Neural cell (in vitro differentiated cells): ENCODE measurements at regions not wholly inside any gene's neighbourhood (a gene's known extent, or its start where the extent isn't known, plus 50 kb on each side); places are given as distances from the start of the nearest gene placed in this dataset.

Experiments
- CTCF ChIP-seq: fragments of 450-650 bp; IDR thresholded peaks from 2 replicates; pipeline ENCODE4 v1.5.1; 2014; ENCODE audit warnings: antibody characterized with exemption, mild to moderate bottlenecking, moderate library complexity; ENCODE audit not compliant: poor library complexity, severe bottlenecking
- EP300 ChIP-seq: fragments of 450-650 bp; conservative IDR thresholded peaks from 2 replicates; pipeline ENCODE4 v1.6.1; 2014; ENCODE audit warnings: antibody characterized with exemption, mild to moderate bottlenecking, moderate library complexity; ENCODE audit not compliant: poor library complexity, severe bottlenecking
- EZH2 ChIP-seq: fragments of 200-600, 300-800 bp; shearing (Covaris generic), sonication (generic); IDR thresholded peaks from 2 replicates; pipeline ENCODE4 v1.6.1; 2014; ENCODE audit warnings: antibody characterized with exemption, low read length, borderline replicate concordance, mild to moderate bottlenecking; ENCODE audit not compliant: insufficient read depth, poor library complexity, severe bottlenecking
- MXI1 ChIP-seq: fragments of 450-650 bp; conservative IDR thresholded peaks from 2 replicates; pipeline ENCODE4 v1.6.1; 2014; ENCODE audit warnings: antibody characterized with exemption, mild to moderate bottlenecking; ENCODE audit not compliant: poor library complexity, severe bottlenecking
- POLR2AphosphoS5 ChIP-seq: IDR thresholded peaks from 2 replicates; pipeline ENCODE4 v1.6.1; 2012
- RAD21 ChIP-seq: fragments of 450-650 bp; conservative IDR thresholded peaks from 2 replicates; pipeline ENCODE4 v1.6.1; 2014; ENCODE audit warnings: antibody characterized with exemption, mild to moderate bottlenecking, moderate library complexity
- REST ChIP-seq: IDR thresholded peaks from 2 replicates; pipeline ENCODE4 v1.6.1; 2012; ENCODE audit warnings: borderline replicate concordance
- SMC3 ChIP-seq: fragments of 450-650 bp; conservative IDR thresholded peaks from 2 replicates; pipeline ENCODE4 v1.6.1; 2014; ENCODE audit warnings: antibody characterized with exemption, mild to moderate bottlenecking, moderate library complexity; ENCODE audit not compliant: poor library complexity
- TAF1 ChIP-seq: IDR thresholded peaks from 2 replicates; pipeline ENCODE4 v1.6.1; 2012; ENCODE audit warnings: low read depth

GRCh38 chr6:90415178-90415577 is 118.5 kb upstream of the BACH2 start:
- TF ChIP-seq TAF1: no peak
- TF ChIP-seq CTCF: no peak
- no peak for TF ChIP-seq EP300
- TF ChIP-seq SMC3: no peak
- TF ChIP-seq REST: no peak
- no peak for TF ChIP-seq EZH2
- no peak for TF ChIP-seq RAD21
- TF ChIP-seq POLR2AphosphoS5: no peak
- TF ChIP-seq MXI1: no peak
